SK-N-SH (cell line): ENCODE measurements at regions not wholly inside any gene's neighbourhood (a gene's known extent, or its start where the extent isn't known, plus 50 kb on each side); places are given as distances from the start of the nearest gene placed in this dataset.

Experiments used
- CTCF ChIA-PET: fragments of 300-600, 350-600 bp; formaldehyde crosslinking; extraction: SDS; loops from one replicate; lab custom pipeline; 2021; lab: Yijun Ruan, JAX
- POLR2A ChIA-PET: fragments of 350-600 bp; sonication (Branson Sonifier 250); formaldehyde crosslinking; extraction: SDS; loops from one replicate; lab custom pipeline; 2020; ENCODE audit warnings: antibody characterized with exemption, inconsistent platforms; lab: Yijun Ruan, JAX
- DNase-seq: peaks from one replicate; pipeline ENCODE4 v3.0.0; 2012
- H2AFZ ChIP-seq: fragments of 200-600 bp; sonication (generic); 2 replicates; pipeline ENCODE4 v1.8.1; 2016; ENCODE audit warnings: antibody characterized with exemption, mild to moderate bottlenecking, low read depth
- H3F3A ChIP-seq: fragments of 200-600 bp; sonication (generic); replicated peaks from 2 replicates; pipeline ENCODE3; 2016; ENCODE audit warnings: antibody characterized with exemption, mild to moderate bottlenecking; ENCODE audit not compliant: insufficient read depth
- H3K27ac ChIP-seq, 2 experiments: fragments of 200-500 bp in 1 of 2; fragments of 200-600 bp in 1 of 2; sonication (Bioruptor generic) in 1 of 2; sonication (generic), shearing (Covaris generic) in 1 of 2; 2 replicates each; pipeline versions ENCODE4 v1.5.1 to v1.6.1; 2014 to 2016; ENCODE audit warnings: low read depth in 2 of 2, inconsistent platforms in 1 of 2, low read length in 1 of 2, mild to moderate bottlenecking in 1 of 2, mixed read lengths in 1 of 2
- H3K27me3 ChIP-seq: fragments of 200-600 bp; sonication (generic), shearing (Covaris generic); 2 replicates; pipeline ENCODE4 v1.6.1; 2016; ENCODE audit warnings: mixed run types; ENCODE audit not compliant: insufficient read depth
- H3K36me3 ChIP-seq, 2 experiments: fragments of 200-500 bp in 1 of 2; fragments of 200-600 bp in 1 of 2; sonication (Bioruptor generic) in 1 of 2; sonication (generic) in 1 of 2; replicated peaks in 1 of 2; 2 replicates each; pipeline versions ENCODE3 to v1.5.1; 2014 to 2016; ENCODE audit warnings: low read length in 1 of 2, mild to moderate bottlenecking in 1 of 2; ENCODE audit not compliant: insufficient read depth in 2 of 2, control insufficient read depth in 1 of 2
- H3K4me1 ChIP-seq, 2 experiments: fragments of 200-500 bp in 1 of 2; fragments of 200-600 bp in 1 of 2; sonication (Bioruptor generic) in 1 of 2; sonication (generic), shearing (Covaris generic) in 1 of 2; 2 replicates each; pipeline versions ENCODE4 v1.5.1 to v1.6.1; 2014 to 2016; ENCODE audit warnings: low read depth in 1 of 2, low read length in 1 of 2, mixed run types in 1 of 2; ENCODE audit not compliant: insufficient read depth in 2 of 2, control insufficient read depth in 1 of 2
- H3K4me2 ChIP-seq: fragments of 200-600 bp; sonication (generic), shearing (Covaris generic); 2 replicates; pipeline ENCODE4 v1.6.1; 2017; ENCODE audit warnings: mixed run types
- H3K4me3 ChIP-seq, 2 experiments: fragments of 200-500 bp in 1 of 2; fragments of 200-600 bp in 1 of 2; sonication (Bioruptor generic) in 1 of 2; sonication (generic), shearing (Covaris generic) in 1 of 2; 2 replicates each; pipeline versions ENCODE4 v1.5.1 to v1.8.1; 2014 to 2016; ENCODE audit warnings: low read depth in 2 of 2, inconsistent platforms in 1 of 2, low read length in 1 of 2, mild to moderate bottlenecking in 1 of 2, mixed read lengths in 1 of 2, moderate library complexity in 1 of 2
- H3K79me2 ChIP-seq: fragments of 200-600 bp; sonication (generic); 2 replicates; pipeline ENCODE4 v1.8.1; 2017; ENCODE audit warnings: mild to moderate bottlenecking; ENCODE audit not compliant: insufficient read depth
- H3K9ac ChIP-seq: fragments of 200-600 bp; sonication (generic); 2 replicates; pipeline ENCODE4 v1.6.1; 2017; ENCODE audit warnings: mixed run types
- H3K9me2 ChIP-seq: fragments of 200-600 bp; sonication (generic); 2 replicates; pipeline ENCODE4 v1.6.1; 2017; ENCODE audit warnings: mixed run types
- H3K9me3 ChIP-seq: fragments of 200-600 bp; sonication (generic); 2 replicates; pipeline ENCODE4 v1.6.1; 2017; ENCODE audit warnings: mixed run types, mild to moderate bottlenecking, moderate library complexity
- H4K20me1 ChIP-seq: fragments of 200-600 bp; sonication (generic); 2 replicates; pipeline ENCODE4 v1.6.1; 2017; ENCODE audit warnings: mild to moderate bottlenecking, mixed run types; ENCODE audit not compliant: insufficient read depth
- CHD2 ChIP-seq: fragments of 150-350 bp; IDR thresholded peaks from 2 replicates; pipeline ENCODE4 v1.6.1; 2018; ENCODE audit warnings: low read length; ENCODE audit not compliant: partially characterized antibody
- EP300 ChIP-seq, 2 experiments: IDR thresholded peaks; 2 replicates each; pipeline versions ENCODE4 v1.4.0 to v1.6.1; 2012; ENCODE audit warnings: borderline replicate concordance in 1 of 2, low read depth in 1 of 2, low read length in 1 of 2
- FOSL2 ChIP-seq: IDR thresholded peaks from 2 replicates; pipeline ENCODE4 v1.4.0; 2012; ENCODE audit warnings: low read depth, mild to moderate bottlenecking, moderate library complexity, borderline replicate concordance
- MXI1 ChIP-seq: IDR thresholded peaks from 2 replicates; pipeline ENCODE4 v1.6.1; 2012; ENCODE audit warnings: mild to moderate bottlenecking, low read depth, low read length, improper control_type of control experiment
- RCOR1 ChIP-seq: fragments of 150-350 bp; IDR thresholded peaks from 2 replicates; pipeline ENCODE4 v1.6.1; 2017; ENCODE audit warnings: antibody characterized with exemption, low read length
- REST ChIP-seq: IDR thresholded peaks from 2 replicates; pipeline ENCODE4 v1.6.1; 2012; ENCODE audit warnings: mild to moderate bottlenecking, low read depth, low read length, moderate library complexity
- RFX5 ChIP-seq: IDR thresholded peaks from 2 replicates; pipeline ENCODE4 v1.6.1; 2012; ENCODE audit warnings: mild to moderate bottlenecking, improper control_type of control experiment, low read length
- RXRA ChIP-seq: IDR thresholded peaks from 2 replicates; pipeline ENCODE4 v1.4.0; 2012; ENCODE audit warnings: low read depth, mild to moderate bottlenecking, borderline replicate concordance
- SIN3A ChIP-seq: IDR thresholded peaks from 2 replicates; pipeline ENCODE4 v1.6.1; 2012; ENCODE audit warnings: low read depth, mild to moderate bottlenecking, low read length, moderate library complexity, borderline replicate concordance
- SMC3 ChIP-seq: IDR thresholded peaks from 2 replicates; pipeline ENCODE4 v1.6.1; 2012; ENCODE audit warnings: low read depth, low read length, improper control_type of control experiment
- TAF1 ChIP-seq: IDR thresholded peaks from 2 replicates; pipeline ENCODE4 v1.6.1; 2012; ENCODE audit warnings: low read depth, mild to moderate bottlenecking, low read length, moderate library complexity, borderline replicate concordance
- TCF12 ChIP-seq: IDR thresholded peaks from 2 replicates; pipeline ENCODE4 v1.4.0; 2012
- TEAD4 ChIP-seq: IDR thresholded peaks from 2 replicates; pipeline ENCODE4 v1.4.0; 2012; ENCODE audit warnings: mild to moderate bottlenecking, borderline replicate concordance; ENCODE audit not compliant: insufficient read depth
- USF1 ChIP-seq: IDR thresholded peaks from 2 replicates; pipeline ENCODE4 v1.4.0; 2012; ENCODE audit warnings: low read depth, borderline replicate concordance
- WGBS: methylation state at CpG from one replicate; pipeline ENCODE4 v1.1.6; 2017; ENCODE audit warnings: low lambda C conversion rate; 5-methylcytosine and 5-hydroxymethylcytosine counted together

- no peaks in the 10 kb centered on the region for H3K36me3 ChIP-seq
- no peak for DNase-seq
- H3K27ac ChIP-seq: no peak overlapping the region
- ChIA-PET CTCF (no interaction called here), POLR2A (no interaction called here)
- TF ChIP-seq TCF12 (peak; percentile 29), RFX5 (no peak)
- H3K9me3 ChIP-seq: no peaks in the 10 kb centered on the region
- no peak overlapping the region for H3K9ac ChIP-seq
- peak overlapping the region; percentile 84; the same call in 1 of the 2 replicates for H2AFZ ChIP-seq
- H3K27me3 ChIP-seq: no peaks in the 10 kb centered on the region
- no peak overlapping the region for H3K4me2 ChIP-seq
- no peaks in the 10 kb centered on the region for H3K79me2 ChIP-seq
- WGBS: 18% methylated on average over 2 of the region's 2 CpGs
- H3K4me3 ChIP-seq: no peak overlapping the region
- H3K4me1 ChIP-seq: no peaks in the 10 kb centered on the region; a peak in 1 of 4 replicates
- no peaks in the 10 kb centered on the region for H4K20me1 ChIP-seq
- no peaks in the 10 kb centered on the region for H3F3A ChIP-seq
- H3K9me2 ChIP-seq: no peaks in the 10 kb centered on the region
Measured at GRCh38 chr6:71211799-71212198, 76.8 kb upstream of the OGFRL1 start.

- POLR2A ChIA-PET: no interaction called here
- TF ChIP-seq EP300 (IDR thresholded peaks at IDR 0.05; ENCODE audit: borderline replicate concordance in 1 of 2, low read depth in 1 of 2, low read length in 1 of 2): no peak
- TF ChIP-seq RXRA: no peak
- TF ChIP-seq MXI1: no peak
- no peak for TF ChIP-seq RFX5
- no peak for TF ChIP-seq USF1
- no peak for TF ChIP-seq RCOR1
- no peak for TF ChIP-seq TEAD4
- no peak for TF ChIP-seq FOSL2
- no peak for TF ChIP-seq REST
- no peak for TF ChIP-seq SMC3
- no peak for TF ChIP-seq TAF1
- no peak for TF ChIP-seq CHD2
- no peak for TF ChIP-seq SIN3A
- TF ChIP-seq, all 33 proteins: peak for 0
- Histone ChIP-seq H3K4me2 (no peak overlapping the region), H3K9me3 (no peaks in the 10 kb centered on the region), H3K79me2 (no peaks in the 10 kb centered on the region), H3K36me3 (no peaks in the 10 kb centered on the region), H3K4me3 (no peak overlapping the region), H3K9me2 (no peaks in the 10 kb centered on the region), H3K27me3 (no peaks in the 10 kb centered on the region), H3K4me1 (no peaks in the 10 kb centered on the region), H3F3A (no peaks in the 10 kb centered on the region), H3K27ac (no peak overlapping the region), H3K9ac (no peak overlapping the region), H4K20me1 (no peaks in the 10 kb centered on the region), H2AFZ (no peak overlapping the region)
- CTCF ChIA-PET: no interaction called here
- 66% methylated on average over 3 of the region's 3 CpGs for WGBS
- no peak for DNase-seq
Measured at GRCh38 chr6:71220466-71220865, 68.1 kb upstream of the OGFRL1 start.
